Hematopoietic multipotent progenitor cell treated with erythropoietin and hydrocortisone succinate and interleukin-3 and kit ligand, for 17 days (in vitro differentiated cells): ENCODE measurements at regions not wholly inside any gene's neighbourhood (a gene's known extent, or its start where the extent isn't known, plus 50 kb on each side); places are given as distances from the start of the nearest gene placed in this dataset.

ENCODE experiments used
- DNase-seq: peaks from one replicate; pipeline ENCODE4 v3.0.0-alpha.2; 2015; ENCODE audit warnings: low spot score

- DNase-seq = no peak
These were observed 418.2 kb upstream of the NR2F2 start for GRCh38 chr15:95912280-95912625.

- DNase-seq = no peak
These were observed 417.8 kb upstream of the NR2F2 start for GRCh38 chr15:95912728-95913127.

GRCh38 chr15:95916568-95916967, 413.9 kb upstream of the NR2F2 start:
- DNase-seq = no peak

DNA sequence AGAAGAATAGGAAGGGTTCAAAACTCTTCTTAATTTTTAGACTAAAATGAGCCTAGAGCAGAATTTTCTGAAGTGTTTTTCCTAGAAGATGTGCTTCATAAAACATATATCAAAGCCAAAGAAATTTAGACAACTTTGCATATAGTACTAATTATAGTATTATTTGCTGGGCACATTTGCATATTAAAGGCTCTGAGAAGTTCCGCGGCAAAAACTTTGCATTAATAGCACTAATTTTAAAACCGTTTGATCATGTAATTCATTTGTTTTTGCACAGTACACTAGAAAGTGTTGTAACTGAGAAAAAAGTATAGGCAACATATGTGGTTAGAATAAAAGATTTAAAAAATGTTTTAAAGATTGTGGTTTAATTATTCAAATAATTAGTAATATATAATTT, 412.0 kb upstream of the NR2F2 start:
- DNase-seq = no peak

DNA sequence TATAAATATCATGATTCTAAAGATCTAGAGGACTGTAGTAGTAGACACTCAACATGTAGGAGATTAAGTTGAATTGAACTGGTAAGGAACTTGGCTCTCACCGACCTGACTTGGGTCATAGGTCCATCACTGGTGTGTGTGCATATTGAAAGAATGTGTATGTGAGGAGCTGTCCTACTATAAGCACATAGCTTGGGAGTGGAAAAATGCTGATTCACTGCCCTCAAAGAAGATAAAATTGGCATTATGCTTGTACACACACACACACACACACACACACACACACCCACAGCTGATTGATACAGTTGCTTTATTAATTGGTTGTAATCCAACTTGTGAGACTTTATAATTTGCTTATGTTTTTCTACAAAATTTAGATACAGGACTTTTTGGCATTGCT, 411.0 kb upstream of the NR2F2 start:
- DNase-seq = no peak

GRCh38 chr15:95921404-95921803, 409.1 kb upstream of the NR2F2 start:
- DNase-seq = no peak

DNA sequence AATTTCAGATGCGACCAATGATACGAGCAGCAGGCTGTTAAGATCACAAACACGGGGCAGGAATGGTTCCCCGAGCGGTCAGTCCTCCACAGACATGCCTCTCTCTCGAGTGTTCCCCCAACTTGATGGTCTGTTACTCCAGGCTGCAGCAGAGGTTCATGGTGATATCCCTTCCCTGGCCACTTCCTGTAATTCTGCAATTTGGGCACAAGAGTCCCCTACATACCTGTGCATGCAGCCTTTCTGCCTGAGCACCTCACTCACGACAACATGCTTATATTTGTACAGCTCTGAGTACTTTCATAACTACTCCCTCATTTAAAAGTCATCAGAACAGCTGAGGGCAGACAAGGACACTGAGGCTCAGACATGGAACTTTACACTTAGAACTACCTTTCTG, 408.1 kb upstream of the NR2F2 start:
- DNase-seq = no peak

GRCh38 chr15:95923792-95924191, 406.7 kb upstream of the NR2F2 start:
- no peak for DNase-seq

GRCh38 chr15:95928822-95929221, 401.7 kb upstream of the NR2F2 start:
- DNase-seq = no peak

GRCh38 chr15:95929232-95929846, 401.2 kb upstream of the NR2F2 start:
- DNase-seq = no peak

GRCh38 chr15:95930659-95931375, 399.7 kb upstream of the NR2F2 start:
- DNase-seq = no peak

GRCh38 chr15:95931619-95932018, 398.9 kb upstream of the NR2F2 start:
- no peak for DNase-seq

DNA sequence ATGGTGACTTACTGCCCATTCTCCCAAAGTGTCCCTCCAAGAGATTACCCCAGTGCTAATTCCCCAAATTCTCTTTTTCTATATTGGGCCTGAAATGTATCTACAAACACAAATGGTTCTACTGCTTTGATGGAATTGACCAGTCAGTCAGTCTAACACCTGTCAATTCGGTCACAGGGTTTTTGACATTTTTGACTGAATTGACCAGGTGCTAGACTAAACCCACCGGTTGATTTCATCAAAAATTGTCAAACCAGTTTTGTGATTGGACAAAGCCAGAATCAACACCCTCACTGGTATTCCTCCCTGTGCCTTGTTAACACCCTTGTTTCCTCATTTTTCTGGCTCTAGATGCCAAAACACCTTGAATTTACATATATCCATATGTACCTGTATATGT, 398.4 kb upstream of the NR2F2 start:
- DNase-seq = no peak

- no peak for DNase-seq
These were observed 397.8 kb upstream of the NR2F2 start for GRCh38 chr15:95932676-95933075.

- no peak for DNase-seq
These were observed 394.6 kb upstream of the NR2F2 start for GRCh38 chr15:95935852-95936251.

DNA sequence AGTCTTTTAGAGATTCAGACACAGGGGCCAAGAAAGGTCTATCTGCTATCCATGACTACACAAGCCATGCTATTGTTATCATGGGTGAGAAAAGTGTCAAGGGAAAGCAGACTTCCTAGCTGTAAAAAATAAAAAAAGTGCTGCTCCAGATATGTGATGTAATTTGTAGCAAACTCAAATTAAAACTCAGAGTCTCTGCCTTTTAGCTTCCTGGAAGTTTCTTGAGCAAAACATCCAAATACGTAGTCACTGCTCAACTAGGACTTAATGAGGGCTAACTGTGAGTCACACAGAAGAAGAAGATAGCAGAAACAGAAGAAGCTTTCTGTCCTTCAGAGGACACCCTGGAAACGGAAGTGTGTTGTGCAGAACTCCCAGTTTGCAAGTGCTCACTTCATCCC, 393.4 kb upstream of the NR2F2 start:
- no peak for DNase-seq

DNA sequence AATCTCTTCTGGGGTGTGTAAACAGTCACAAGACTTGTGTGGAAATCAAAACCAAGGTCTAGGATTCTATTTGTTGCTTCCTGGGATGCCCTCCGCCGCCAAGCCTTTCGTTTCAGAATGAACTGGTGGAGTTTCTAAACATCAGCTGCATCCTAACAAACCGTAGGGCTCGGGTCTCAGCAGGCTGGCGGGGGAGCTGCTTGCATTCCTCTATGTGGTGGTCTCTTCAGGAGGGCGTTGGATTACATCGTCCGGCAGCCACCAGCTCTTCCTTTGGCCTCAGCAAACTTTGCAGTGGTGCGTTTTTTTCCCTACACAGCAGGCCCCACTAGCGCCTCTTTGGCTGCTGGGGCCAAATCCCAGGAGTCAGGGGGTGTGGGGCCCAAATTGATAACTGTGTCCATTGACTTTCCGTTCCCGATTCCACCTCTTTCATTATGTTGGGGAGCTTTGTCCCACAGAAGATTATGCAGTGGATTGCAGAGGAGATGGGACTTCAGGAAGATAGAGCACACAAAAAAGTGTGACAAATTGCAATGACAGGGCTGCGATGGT, 390.0 kb upstream of the NR2F2 start:
- DNase-seq = no peak

- DNase-seq = no peak
These were observed 386.3 kb upstream of the NR2F2 start for GRCh38 chr15:95944193-95944592.

GRCh38 chr15:95944661-95945255, 385.7 kb upstream of the NR2F2 start:
- no peak for DNase-seq

- no peak for DNase-seq
These were observed 384.3 kb upstream of the NR2F2 start for GRCh38 chr15:95946241-95946640.

DNA sequence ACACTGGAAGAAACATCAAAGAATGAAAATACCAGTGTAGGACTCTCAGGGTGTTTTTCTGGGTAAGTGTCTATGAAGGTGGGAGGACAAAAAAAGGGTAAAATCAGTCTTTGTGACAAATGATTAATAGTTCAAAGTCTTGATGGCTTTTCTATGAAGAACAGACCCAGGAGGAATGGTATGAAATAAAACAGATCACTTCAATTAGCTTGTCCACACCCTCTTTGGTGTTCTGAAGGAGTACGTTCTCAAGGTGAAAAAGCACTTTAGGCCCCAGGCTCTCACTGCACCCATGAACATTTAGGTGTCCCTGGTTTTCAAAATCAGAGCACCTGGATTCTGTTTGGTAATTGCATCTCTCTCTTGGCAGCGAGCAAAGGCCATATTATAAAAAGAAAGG, 383.6 kb upstream of the NR2F2 start:
- DNase-seq = no peak

DNA sequence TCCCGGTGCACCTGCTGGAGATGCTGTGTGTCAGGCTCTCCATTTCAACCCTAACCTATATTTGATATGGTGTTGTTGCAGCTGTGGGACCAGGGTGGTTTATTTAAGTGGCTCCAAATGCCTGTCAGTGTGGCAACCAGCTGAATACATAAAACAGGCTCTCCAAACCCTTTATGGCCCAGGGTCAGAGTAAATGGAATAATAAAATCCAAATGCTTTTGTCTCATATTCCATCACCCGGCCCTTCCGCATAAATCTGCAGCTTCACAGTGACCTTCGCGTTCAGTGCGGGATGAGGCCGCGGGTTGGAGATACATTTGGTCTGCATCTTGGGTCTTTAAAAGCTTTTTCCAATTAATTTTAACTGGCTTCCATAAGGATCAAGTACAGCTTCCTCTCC, 382.1 kb upstream of the NR2F2 start:
- no peak for DNase-seq

DNA sequence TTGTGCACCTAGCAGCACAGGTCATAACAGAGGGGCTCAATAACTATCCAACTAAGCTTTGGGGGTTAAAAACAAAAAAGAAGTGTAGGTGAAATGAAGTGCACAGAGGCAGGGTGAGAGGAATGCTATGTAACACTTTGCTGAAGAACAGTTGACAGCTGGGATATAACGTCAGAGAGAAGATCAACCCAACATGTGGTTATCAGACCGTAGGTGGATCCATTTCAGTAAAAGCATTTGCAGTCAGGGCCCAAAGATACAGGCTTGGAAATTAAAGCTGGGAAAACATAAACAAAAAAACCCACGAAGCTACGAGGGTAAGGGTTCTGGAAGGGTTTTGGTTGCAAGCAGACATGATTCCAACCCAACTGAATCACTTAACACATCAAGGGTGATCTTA, 377.5 kb upstream of the NR2F2 start:
- no peak for DNase-seq

- DNase-seq = no peak
These were observed 372.6 kb upstream of the NR2F2 start for GRCh38 chr15:95957861-95958260.
